HepG2 (cell line): ENCODE measurements at regions not wholly inside any gene's neighbourhood (a gene's known extent, or its start where the extent isn't known, plus 50 kb on each side); places are given as distances from the start of the nearest gene placed in this dataset.

Source experiments
- ATAC-seq: fragments of 200-7000 bp; cut with Tn5 transposase; 3 replicates; pipeline ENCODE4 v1.9.1; 2020; ENCODE audit warnings: mild to moderate bottlenecking, moderate library complexity
- BruUV-seq: library from RNA; stranded (reverse); fragments of 400-500 nt; replicated peaks from 2 replicates; lab custom pipeline; 2021; lab: Mats Ljungman, UMichigan
- CTCF ChIA-PET: fragments of 300-600 bp; formaldehyde crosslinking; extraction: SDS; loops from one replicate; lab custom pipeline; 2021; ENCODE audit warnings: low total read pairs, inconsistent platforms, low intra/inter-chr PET ratio; lab: Yijun Ruan, JAX
- POLR2A ChIA-PET: fragments of 350-600 bp; sonication (Branson Sonifier 250); formaldehyde crosslinking; loops from one replicate; lab custom pipeline; 2020; ENCODE audit warnings: antibody characterized with exemption, inconsistent platforms; lab: Yijun Ruan, JAX
- DNase-seq: peaks from one replicate; pipeline ENCODE4 v3.0.0-alpha.2; 2015; ENCODE audit warnings: low spot score
- FAIRE-seq: peaks from 3 replicates; lab custom pipeline; 2011; peaks lifted over from hg19 to GRCh38; lab: Jason Lieb, UNC
- H2AFZ ChIP-seq: one replicate; pipeline ENCODE4 v1.6.1; 2011; ENCODE audit warnings: low read length, inconsistent platforms
- H3K27ac ChIP-seq: fragments of 300-600 bp; 3 replicates; pipeline ENCODE4 v1.8.0; 2011; ENCODE audit warnings: mixed run types, mild to moderate bottlenecking, mixed read lengths, low read length, inconsistent platforms; ENCODE audit not compliant: insufficient read depth; ENCODE audit errors: extremely low read length
- H3K27me3 ChIP-seq, 2 experiments: fragments of 200-600 bp in 1 of 2; 2 replicates in 1 of 2; 3 replicates in 1 of 2; pipeline versions ENCODE4 v1.6.0 to v1.8.0; 2011; ENCODE audit warnings: low read length in 2 of 2, mild to moderate bottlenecking in 2 of 2, moderate library complexity in 2 of 2, inconsistent platforms in 1 of 2; ENCODE audit not compliant: insufficient read depth in 2 of 2, control insufficient read depth in 1 of 2
- H3K36me3 ChIP-seq, 2 experiments: fragments of 200-600 bp in 1 of 2; replicated peaks in 1 of 2; 2 replicates in 1 of 2; 3 replicates in 1 of 2; pipeline versions ENCODE4 v1.5.1 to v1.8.0; 2011; ENCODE audit warnings: low read length in 2 of 2, inconsistent platforms in 1 of 2; ENCODE audit not compliant: insufficient read depth in 2 of 2, control insufficient read depth in 1 of 2
- H3K4me1 ChIP-seq: 2 replicates; pipeline ENCODE4 v1.5.1; 2012; ENCODE audit warnings: low read length, inconsistent platforms; ENCODE audit not compliant: insufficient read depth
- H3K4me2 ChIP-seq: 2 replicates; pipeline ENCODE4 v1.6.0; 2011; ENCODE audit warnings: low read depth, low read length, inconsistent platforms
- H3K4me3 ChIP-seq, 3 experiments: fragments of 200-600 bp in 1 of 3; sonication (generic), shearing (Covaris generic) in 1 of 3; replicated peaks in 1 of 3; 2 replicates each; pipeline ENCODE4 v1.5.1; 2011 to 2016; ENCODE audit warnings: low read length in 3 of 3, inconsistent platforms in 2 of 3, low read depth in 2 of 3, mild to moderate bottlenecking in 2 of 3, control low read depth in 1 of 3, mixed read lengths in 1 of 3; ENCODE audit not compliant: insufficient read depth in 1 of 3
- H3K79me2 ChIP-seq: one replicate; pipeline ENCODE4 v1.6.1; 2011; ENCODE audit warnings: low read length, inconsistent platforms; ENCODE audit not compliant: insufficient read depth
- H3K9ac ChIP-seq: 2 replicates; pipeline ENCODE4 v1.6.0; 2011; ENCODE audit warnings: mild to moderate bottlenecking, low read depth, low read length, inconsistent platforms; ENCODE audit not compliant: insufficient read depth
- H3K9me3 ChIP-seq: 2 replicates; pipeline ENCODE4 v1.5.1; 2012; ENCODE audit warnings: mild to moderate bottlenecking, low read length
- H4K20me1 ChIP-seq: 2 replicates; pipeline ENCODE4 v1.6.0; 2011; ENCODE audit warnings: inconsistent platforms, mild to moderate bottlenecking, low read length, moderate library complexity; ENCODE audit not compliant: insufficient read depth
- AGO1 ChIP-seq: fragments of 200-400 bp; formaldehyde crosslinking; IDR thresholded peaks from 2 replicates; pipeline ENCODE4 v1.6.1; 2017; ENCODE audit warnings: mild to moderate bottlenecking, low read depth, low read length, moderate library complexity; ENCODE audit not compliant: poor library complexity, severe bottlenecking
- EEA1 ChIP-seq: sonication (generic); formaldehyde crosslinking; IDR thresholded peaks from 2 replicates; pipeline ENCODE4 v1.5.1; 2020; ENCODE audit warnings: mild to moderate bottlenecking, missing genetic modification reagents, borderline replicate concordance
- FUBP1 ChIP-seq: sonication (generic); formaldehyde crosslinking; IDR thresholded peaks from 2 replicates; pipeline ENCODE4 v1.5.1; 2020; ENCODE audit warnings: missing genetic modification reagents, mild to moderate bottlenecking, borderline replicate concordance
- HOXA5 ChIP-seq: sonication (generic); formaldehyde crosslinking; IDR thresholded peaks from 2 replicates; pipeline ENCODE4 v1.4.0; 2020; ENCODE audit warnings: missing genetic modification reagents
- SP2 ChIP-seq: sonication (generic); formaldehyde crosslinking; IDR thresholded peaks from 2 replicates; pipeline ENCODE4 v1.5.1; 2020; ENCODE audit warnings: mild to moderate bottlenecking, missing genetic modification reagents
- SYNCRIP ChIP-seq: fragments of 200-400 bp; formaldehyde crosslinking; IDR thresholded peaks from 2 replicates; pipeline ENCODE4 v1.6.1; 2018; ENCODE audit warnings: mild to moderate bottlenecking, low read depth, low read length; ENCODE audit not compliant: insufficient read depth
- TEAD3 ChIP-seq: optimal IDR thresholded peaks from 2 replicates; pipeline ENCODE3; 2016; ENCODE audit warnings: borderline replicate concordance
- ZNF263 ChIP-seq: sonication (generic); formaldehyde crosslinking; IDR thresholded peaks from 2 replicates; pipeline ENCODE4 v1.4.0; 2020; ENCODE audit warnings: missing genetic modification reagents
- ZNF687 ChIP-seq: sonication (generic); formaldehyde crosslinking; IDR thresholded peaks from 2 replicates; pipeline ENCODE4 v1.5.1; 2020; ENCODE audit warnings: mild to moderate bottlenecking, missing genetic modification reagents, moderate library complexity
- WGBS: methylation state at CpG from one replicate; pipeline ENCODE4 v1.1.6; 2017; ENCODE audit warnings: low lambda C conversion rate; 5-methylcytosine and 5-hydroxymethylcytosine counted together
- in situ Hi-C: cut with HindIII; loops from 2 replicates; pipeline ENCODE4 v1.10.0; 2017; ENCODE audit warnings: low pct_unique_long_range_greater_than_20kb; ENCODE audit not compliant: extremely low pct_ligation_motif_present
- intact Hi-C: fragments of 100-400 bp; cut with micrococcal nuclease; formaldehyde crosslinking; loops from one replicate; pipeline ENCODE4 v1.10.0; 2022; ENCODE audit not compliant: unreplicated experiment
- TF ChIP-seq, protein P1 (sequence below): IDR thresholded peaks from 2 replicates; pipeline ENCODE4 v1.6.1; 2012; ENCODE audit warnings: inconsistent platforms

GRCh38 chrX:30949554-30949953 lies 60.5 kb upstream of the TAB3 start:
- POLR2A ChIA-PET: no interaction called here
- Histone ChIP-seq H3K79me2 (no peaks in the 10 kb centered on the region), H3K27me3 (no peaks in the 10 kb centered on the region), H3K4me2 (no peak overlapping the region), H3K9me3 (no peaks in the 10 kb centered on the region), H3K9ac (no peak overlapping the region), H2AFZ (no peak overlapping the region), H3K4me3 (no peak overlapping the region), H4K20me1 (no peaks in the 10 kb centered on the region), H3K4me1 (peaks cover 10% of the 10 kb centered on the region), H3K36me3 (no peaks in the 10 kb centered on the region), H3K27ac (no peak overlapping the region)
- BruUV-seq: no TSS peak
- CTCF ChIA-PET: no interaction called here
- FAIRE-seq (no peak), ATAC-seq (peak; percentile 58), DNase-seq (no peak)
- WGBS: 72% methylated on average over 4 of the region's 4 CpGs
- in situ Hi-C loops (loop anchor here (10.0 kb wide), 1 partner anchor 55 kb away; no protein-coding TSS in a partner anchor), intact Hi-C loops (no loop called here)
- TF ChIP-seq TEAD3 (peak; percentile 12), ZNF687 (no peak), SYNCRIP (no peak)

DNA sequence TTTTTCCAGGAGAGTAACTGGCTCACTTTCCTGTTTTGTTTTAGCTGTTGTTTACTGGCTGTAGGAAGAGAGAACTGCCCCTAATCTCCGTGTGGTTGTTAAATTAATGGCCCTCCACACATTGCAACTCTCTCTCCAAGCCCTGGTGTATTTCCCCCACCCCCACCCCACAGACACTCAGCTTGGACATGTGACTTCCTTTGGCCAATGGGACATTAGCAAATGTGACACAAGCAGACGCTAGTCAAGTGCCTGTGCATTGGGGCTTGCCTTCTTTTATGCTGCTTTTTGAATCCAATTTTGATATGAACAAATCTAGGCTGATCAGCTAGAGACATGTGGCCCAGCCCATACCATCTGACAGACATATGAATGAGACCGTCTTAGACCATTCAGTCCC lies 59.6 kb upstream of the TAB3 start:
- TF ChIP-seq, protein P1, sequence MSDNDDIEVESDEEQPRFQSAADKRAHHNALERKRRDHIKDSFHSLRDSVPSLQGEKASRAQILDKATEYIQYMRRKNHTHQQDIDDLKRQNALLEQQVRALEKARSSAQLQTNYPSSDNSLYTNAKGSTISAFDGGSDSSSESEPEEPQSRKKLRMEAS: no peak
- TF ChIP-seq EEA1 (CRISPR knock-in tag): no peak
- no peak for TF ChIP-seq SP2 (CRISPR knock-in tag)
- no peak for TF ChIP-seq HOXA5 (CRISPR knock-in tag)
- TF ChIP-seq AGO1: no peak
- no peak for TF ChIP-seq FUBP1
- no peak for TF ChIP-seq ZNF263 (CRISPR knock-in tag)
- H3K4me2 ChIP-seq: no peak overlapping the region
- no peak for FAIRE-seq
- H3K4me1 ChIP-seq: peaks cover 17% of the 10 kb centered on the region; the same call in 1 of the 2 replicates
- no peaks in the 10 kb centered on the region for H3K36me3 ChIP-seq
- no peak overlapping the region for H3K27ac ChIP-seq
- no TSS peak for BruUV-seq
- H3K9ac ChIP-seq: no peak overlapping the region
- no peak overlapping the region for H3K4me3 ChIP-seq
- in situ Hi-C loops: loop anchor here (10.0 kb wide), 1 partner anchor 56 kb away; no protein-coding TSS in a partner anchor
- ChIA-PET POLR2A (no interaction called here), CTCF (no interaction called here)
- 78% methylated on average over 2 of the region's 3 CpGs for WGBS
- no peak for DNase-seq
- intact Hi-C loops: no loop called here
- no peaks in the 10 kb centered on the region for H3K9me3 ChIP-seq
- H4K20me1 ChIP-seq: no peaks in the 10 kb centered on the region
- no peaks in the 10 kb centered on the region for H3K27me3 ChIP-seq
- ATAC-seq: no peak
- H2AFZ ChIP-seq: no peak overlapping the region
- no peaks in the 10 kb centered on the region for H3K79me2 ChIP-seq
